Osteoblast (primary cell): ENCODE measurements at regions not wholly inside any gene's neighbourhood (a gene's known extent, or its start where the extent isn't known, plus 50 kb on each side); places are given as distances from the start of the nearest gene placed in this dataset.

ENCODE experiments used
- DNase-seq: peaks from one replicate; pipeline ENCODE4 v3.0.0; 2011; ENCODE audit warnings: low spot score, mixed read lengths; ENCODE audit not compliant: insufficient read length; ENCODE audit errors: missing footprints
- H2AFZ ChIP-seq: 2 replicates; pipeline ENCODE4 v1.6.0; 2011; ENCODE audit warnings: mild to moderate bottlenecking, low read length
- H3K27ac ChIP-seq: 2 replicates; pipeline ENCODE4 v1.5.1; 2011; ENCODE audit warnings: mild to moderate bottlenecking, low read depth, low read length, moderate library complexity
- H3K27me3 ChIP-seq: 2 replicates; pipeline ENCODE4 v1.6.0; 2012; ENCODE audit warnings: mild to moderate bottlenecking, control low read depth, inconsistent platforms, low read length, moderate library complexity; ENCODE audit not compliant: insufficient read depth
- H3K36me3 ChIP-seq: 2 replicates; pipeline ENCODE4 v1.5.1; 2011; ENCODE audit warnings: mild to moderate bottlenecking, low read length, control low read depth, moderate library complexity; ENCODE audit not compliant: insufficient read depth
- H3K4me1 ChIP-seq: 2 replicates; pipeline ENCODE4 v1.5.1; 2011; ENCODE audit warnings: mild to moderate bottlenecking, low read length, control low read depth, moderate library complexity; ENCODE audit not compliant: insufficient read depth
- H3K4me2 ChIP-seq: 2 replicates; pipeline ENCODE4 v1.6.0; 2011; ENCODE audit warnings: mild to moderate bottlenecking, low read length; ENCODE audit not compliant: insufficient read depth
- H3K4me3 ChIP-seq: fragments of 200-600 bp; sonication (generic); 3 replicates; pipeline ENCODE4 v1.5.1; 2012; ENCODE audit warnings: mild to moderate bottlenecking, low read length, inconsistent platforms; ENCODE audit not compliant: insufficient read depth
- H3K79me2 ChIP-seq: 2 replicates; pipeline ENCODE4 v1.6.0; 2012; ENCODE audit warnings: mild to moderate bottlenecking, low read length, control low read depth, inconsistent platforms; ENCODE audit not compliant: insufficient read depth
- H3K9me3 ChIP-seq: 2 replicates; pipeline ENCODE4 v1.5.1; 2011; ENCODE audit warnings: low read depth, low read length, control low read depth
- H4K20me1 ChIP-seq: 2 replicates; pipeline ENCODE4 v1.6.0; 2012; ENCODE audit warnings: mild to moderate bottlenecking, low read length, control low read depth; ENCODE audit not compliant: insufficient read depth
- TF ChIP-seq, protein P1 (sequence below): IDR thresholded peaks from 2 replicates; pipeline ENCODE4 v1.5.1; 2011; ENCODE audit warnings: mild to moderate bottlenecking, low read depth, low read length, moderate library complexity; ENCODE audit errors: extremely low read depth

GRCh38 chr14:82449926-82450468, 916.3 kb upstream of the SEL1L start:
- Histone ChIP-seq H3K27ac (no peak overlapping the region), H4K20me1 (no peaks in the 10 kb centered on the region), H3K79me2 (no peaks in the 10 kb centered on the region), H3K4me2 (no peak overlapping the region), H3K36me3 (no peaks in the 10 kb centered on the region), H3K9me3 (peaks cover 6% of the 10 kb centered on the region), H3K4me1 (no peaks in the 10 kb centered on the region), H3K27me3 (no peaks in the 10 kb centered on the region), H2AFZ (no peak overlapping the region), H3K4me3 (no peak overlapping the region)
- TF ChIP-seq, protein P1, sequence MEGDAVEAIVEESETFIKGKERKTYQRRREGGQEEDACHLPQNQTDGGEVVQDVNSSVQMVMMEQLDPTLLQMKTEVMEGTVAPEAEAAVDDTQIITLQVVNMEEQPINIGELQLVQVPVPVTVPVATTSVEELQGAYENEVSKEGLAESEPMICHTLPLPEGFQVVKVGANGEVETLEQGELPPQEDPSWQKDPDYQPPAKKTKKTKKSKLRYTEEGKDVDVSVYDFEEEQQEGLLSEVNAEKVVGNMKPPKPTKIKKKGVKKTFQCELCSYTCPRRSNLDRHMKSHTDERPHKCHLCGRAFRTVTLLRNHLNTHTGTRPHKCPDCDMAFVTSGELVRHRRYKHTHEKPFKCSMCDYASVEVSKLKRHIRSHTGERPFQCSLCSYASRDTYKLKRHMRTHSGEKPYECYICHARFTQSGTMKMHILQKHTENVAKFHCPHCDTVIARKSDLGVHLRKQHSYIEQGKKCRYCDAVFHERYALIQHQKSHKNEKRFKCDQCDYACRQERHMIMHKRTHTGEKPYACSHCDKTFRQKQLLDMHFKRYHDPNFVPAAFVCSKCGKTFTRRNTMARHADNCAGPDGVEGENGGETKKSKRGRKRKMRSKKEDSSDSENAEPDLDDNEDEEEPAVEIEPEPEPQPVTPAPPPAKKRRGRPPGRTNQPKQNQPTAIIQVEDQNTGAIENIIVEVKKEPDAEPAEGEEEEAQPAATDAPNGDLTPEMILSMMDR, result no peak
- no peak for DNase-seq

DNA sequence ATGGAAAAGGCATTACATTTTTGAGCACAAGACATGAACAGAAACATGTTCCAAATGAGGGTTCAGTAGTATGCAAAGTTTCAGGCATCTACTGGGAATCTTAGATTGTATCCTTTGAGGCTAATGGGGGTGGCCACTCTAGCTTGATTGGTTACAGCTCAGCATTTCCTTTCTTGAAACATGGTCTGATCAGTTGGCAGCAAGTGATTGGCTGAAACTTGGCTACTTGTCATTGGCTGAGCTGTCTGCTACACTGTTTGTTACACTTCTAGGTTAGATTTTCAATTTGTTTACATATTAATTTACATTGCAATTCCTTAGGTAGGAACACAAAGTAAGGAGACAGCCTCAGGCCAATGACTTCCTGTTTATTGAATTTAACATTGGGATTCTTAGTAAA, 918.0 kb upstream of the SEL1L start:
- Histone ChIP-seq H3K4me3 (no peak overlapping the region), H4K20me1 (no peaks in the 10 kb centered on the region), H3K4me2 (no peak overlapping the region), H2AFZ (no peak overlapping the region), H3K36me3 (no peaks in the 10 kb centered on the region), H3K27me3 (no peaks in the 10 kb centered on the region), H3K27ac (no peak overlapping the region), H3K4me1 (no peaks in the 10 kb centered on the region), H3K79me2 (no peaks in the 10 kb centered on the region), H3K9me3 (peaks cover 4% of the 10 kb centered on the region)
- TF ChIP-seq, protein P1, result no peak
- no peak for DNase-seq

DNA sequence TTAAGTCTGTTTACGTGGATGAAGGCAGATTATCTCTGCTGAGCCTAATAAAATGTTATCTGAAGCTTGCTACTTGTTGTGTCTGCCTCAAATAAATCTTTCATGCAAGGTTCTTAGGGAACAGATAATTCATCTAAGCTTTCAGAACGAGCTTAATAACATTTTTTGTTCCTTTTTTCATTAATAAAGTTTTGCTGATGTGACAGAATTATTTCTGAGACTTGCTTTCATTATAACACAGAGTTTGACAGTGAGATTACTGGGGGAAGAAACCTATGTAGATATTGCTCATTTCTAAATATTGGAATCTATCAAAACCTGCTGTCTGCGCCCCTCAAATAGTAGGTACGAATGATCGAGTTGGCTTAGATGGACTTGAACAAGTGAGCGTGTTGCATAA, 948.7 kb upstream of the SEL1L start:
- Histone ChIP-seq H3K79me2 (no peaks in the 10 kb centered on the region), H3K4me3 (no peak overlapping the region), H3K4me1 (no peaks in the 10 kb centered on the region), H3K27me3 (no peaks in the 10 kb centered on the region), H3K27ac (no peak overlapping the region), H4K20me1 (no peaks in the 10 kb centered on the region), H3K9me3 (no peaks in the 10 kb centered on the region), H2AFZ (no peak overlapping the region), H3K36me3 (no peaks in the 10 kb centered on the region), H3K4me2 (no peak overlapping the region)
- DNase-seq, result no peak
- TF ChIP-seq, protein P1, result no peak

DNA sequence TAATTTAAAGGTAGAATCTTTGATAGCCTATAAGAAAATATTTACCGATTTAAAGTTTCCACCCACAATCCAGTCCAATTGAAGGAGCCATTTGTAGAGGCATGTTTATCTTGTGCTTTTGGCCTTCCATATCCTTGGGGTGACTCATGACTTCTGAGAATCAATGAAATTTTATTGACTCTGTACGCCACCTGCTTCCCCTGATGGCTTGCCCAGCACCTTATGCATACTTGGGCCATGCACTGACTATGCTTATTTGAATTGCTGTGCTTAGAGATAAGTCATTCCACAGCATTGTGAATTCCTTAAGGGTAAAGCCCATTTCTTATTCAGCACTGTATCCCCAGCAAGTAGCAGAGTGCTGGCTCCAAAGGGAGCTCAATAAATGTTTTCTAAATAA, 954.8 kb upstream of the SEL1L start:
- Histone ChIP-seq H4K20me1 (no peaks in the 10 kb centered on the region), H3K27ac (no peak overlapping the region), H3K27me3 (no peaks in the 10 kb centered on the region), H3K4me1 (no peaks in the 10 kb centered on the region), H3K36me3 (no peaks in the 10 kb centered on the region), H2AFZ (no peak overlapping the region), H3K9me3 (peaks cover 2% of the 10 kb centered on the region), H3K4me3 (no peak overlapping the region), H3K79me2 (no peaks in the 10 kb centered on the region), H3K4me2 (no peak overlapping the region)
- no peak for DNase-seq
- TF ChIP-seq, protein P1, result no peak
